A549 (cell line): ENCODE measurements at regions not wholly inside any gene's neighbourhood (a gene's known extent, or its start where the extent isn't known, plus 50 kb on each side); places are given as distances from the start of the nearest gene placed in this dataset.

Experiments
- POLR2A ChIP-seq: IDR thresholded peaks from 2 replicates; pipeline ENCODE4 v1.6.1; 2012; ENCODE audit warnings: mild to moderate bottlenecking, low read length
- POLR2AphosphoS2 ChIP-seq: conservative IDR thresholded peaks from 2 replicates; pipeline ENCODE4 v1.6.1; 2012; ENCODE audit warnings: low read length, improper control_type of control experiment, inconsistent platforms
- ZFP36 ChIP-seq: fragments of 450-650 bp; IDR thresholded peaks from 2 replicates; pipeline ENCODE4 v1.6.1; 2014; ENCODE audit warnings: borderline replicate concordance; ENCODE audit not compliant: partially characterized antibody
- ZNF302 ChIP-seq: fragments of 250-450 bp; sonication (Bioruptor Pico); IDR thresholded peaks from 2 replicates; pipeline ENCODE4 v1.9.0; 2021; ENCODE audit warnings: inconsistent platforms, mild to moderate bottlenecking, moderate library complexity
- TF ChIP-seq, protein P1 (sequence below): fragments of >200 bp; sonication (Bioruptor Twin); formaldehyde crosslinking; IDR thresholded peaks from 3 replicates; pipeline ENCODE4 v1.5.1; 2016
- TF ChIP-seq, protein P2 (sequence below): fragments of 250-450 bp; sonication (Bioruptor Pico); IDR thresholded peaks from 2 replicates; pipeline ENCODE4 v1.5.0; 2020; ENCODE audit warnings: low read depth, mild to moderate bottlenecking, moderate library complexity

DNA sequence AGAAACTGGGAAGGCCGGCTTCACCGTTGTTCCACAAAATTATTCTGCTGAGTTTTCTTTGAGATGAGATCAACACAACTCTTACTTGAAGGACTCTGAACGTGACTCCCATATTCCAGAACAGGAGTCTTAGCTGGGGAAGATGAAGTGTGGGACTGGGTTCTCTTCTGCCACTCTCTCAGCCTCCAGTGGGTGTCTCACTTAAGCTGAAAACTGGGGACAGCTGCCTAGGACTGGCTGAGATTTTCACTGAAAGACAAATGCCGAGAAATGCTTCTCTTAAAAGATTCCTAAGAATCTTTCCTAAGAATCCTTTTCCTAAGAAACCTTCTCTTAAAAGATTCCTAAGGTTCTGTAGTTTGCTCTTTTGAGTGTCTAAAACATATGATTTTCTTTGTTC lies 156.6 kb upstream of the LHCGR start:
- TF ChIP-seq POLR2A (no peak), ZNF302 (CRISPR knock-in tag) (no peak), POLR2AphosphoS2 (no peak), ZFP36 (no peak)
- TF ChIP-seq, protein P1, sequence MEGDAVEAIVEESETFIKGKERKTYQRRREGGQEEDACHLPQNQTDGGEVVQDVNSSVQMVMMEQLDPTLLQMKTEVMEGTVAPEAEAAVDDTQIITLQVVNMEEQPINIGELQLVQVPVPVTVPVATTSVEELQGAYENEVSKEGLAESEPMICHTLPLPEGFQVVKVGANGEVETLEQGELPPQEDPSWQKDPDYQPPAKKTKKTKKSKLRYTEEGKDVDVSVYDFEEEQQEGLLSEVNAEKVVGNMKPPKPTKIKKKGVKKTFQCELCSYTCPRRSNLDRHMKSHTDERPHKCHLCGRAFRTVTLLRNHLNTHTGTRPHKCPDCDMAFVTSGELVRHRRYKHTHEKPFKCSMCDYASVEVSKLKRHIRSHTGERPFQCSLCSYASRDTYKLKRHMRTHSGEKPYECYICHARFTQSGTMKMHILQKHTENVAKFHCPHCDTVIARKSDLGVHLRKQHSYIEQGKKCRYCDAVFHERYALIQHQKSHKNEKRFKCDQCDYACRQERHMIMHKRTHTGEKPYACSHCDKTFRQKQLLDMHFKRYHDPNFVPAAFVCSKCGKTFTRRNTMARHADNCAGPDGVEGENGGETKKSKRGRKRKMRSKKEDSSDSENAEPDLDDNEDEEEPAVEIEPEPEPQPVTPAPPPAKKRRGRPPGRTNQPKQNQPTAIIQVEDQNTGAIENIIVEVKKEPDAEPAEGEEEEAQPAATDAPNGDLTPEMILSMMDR: no peak
- TF ChIP-seq, protein P2, sequence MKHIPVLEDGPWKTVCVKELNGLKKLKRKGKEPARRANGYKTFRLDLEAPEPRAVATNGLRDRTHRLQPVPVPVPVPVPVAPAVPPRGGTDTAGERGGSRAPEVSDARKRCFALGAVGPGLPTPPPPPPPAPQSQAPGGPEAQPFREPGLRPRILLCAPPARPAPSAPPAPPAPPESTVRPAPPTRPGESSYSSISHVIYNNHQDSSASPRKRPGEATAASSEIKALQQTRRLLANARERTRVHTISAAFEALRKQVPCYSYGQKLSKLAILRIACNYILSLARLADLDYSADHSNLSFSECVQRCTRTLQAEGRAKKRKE: no peak
